Neuronal stem cell (in vitro differentiated cells): ENCODE measurements at regions not wholly inside any gene's neighbourhood (a gene's known extent, or its start where the extent isn't known, plus 50 kb on each side); places are given as distances from the start of the nearest gene placed in this dataset.

Experiments used
- DNase-seq: peaks from one replicate; pipeline ENCODE4 v3.0.0-alpha.2; 2013; ENCODE audit warnings: low spot score
- H2AFZ ChIP-seq: one replicate; pipeline ENCODE4 v1.6.1; 2013; ENCODE audit warnings: mild to moderate bottlenecking, low read length, inconsistent platforms
- H2AK5ac ChIP-seq: 2 replicates; pipeline ENCODE4 v1.6.1; 2013; ENCODE audit warnings: low read depth, mild to moderate bottlenecking, inconsistent platforms, low read length, moderate library complexity, mixed read lengths
- H2BK120ac ChIP-seq: 2 replicates; pipeline ENCODE4 v1.6.1; 2013; ENCODE audit warnings: low read depth, mild to moderate bottlenecking, inconsistent platforms, low read length, moderate library complexity, mixed read lengths
- H2BK12ac ChIP-seq: one replicate; pipeline ENCODE4 v1.6.1; 2013; ENCODE audit warnings: low read length, inconsistent platforms
- H2BK15ac ChIP-seq: 2 replicates; pipeline ENCODE4 v1.6.1; 2013; ENCODE audit warnings: mild to moderate bottlenecking, low read length, inconsistent platforms, mixed read lengths
- H2BK5ac ChIP-seq: one replicate; pipeline ENCODE4 v1.6.1; 2013; ENCODE audit warnings: inconsistent platforms, mild to moderate bottlenecking, low read length, moderate library complexity
- H3K14ac ChIP-seq: one replicate; pipeline ENCODE4 v1.6.1; 2013; ENCODE audit warnings: low read length, inconsistent platforms
- H3K18ac ChIP-seq: 2 replicates; pipeline ENCODE4 v1.6.1; 2013; ENCODE audit warnings: low read length, inconsistent platforms
- H3K23ac ChIP-seq: 2 replicates; pipeline ENCODE4 v1.6.1; 2013; ENCODE audit warnings: low read depth, mild to moderate bottlenecking, mixed read lengths, low read length, inconsistent platforms; ENCODE audit not compliant: poor library complexity
- H3K27ac ChIP-seq: replicated peaks from 3 replicates; pipeline ENCODE4 v1.5.1; 2013; ENCODE audit warnings: low read length, inconsistent platforms
- H3K27me3 ChIP-seq, 3 experiments: 2 replicates each; pipeline ENCODE4 v1.6.1; 2013; ENCODE audit warnings: low read length in 3 of 3, mild to moderate bottlenecking in 2 of 3, inconsistent platforms in 1 of 3, low read depth in 1 of 3, mixed read lengths in 1 of 3, moderate library complexity in 1 of 3; ENCODE audit not compliant: control insufficient read depth in 3 of 3, insufficient read depth in 3 of 3
- H3K36me3 ChIP-seq, 2 donors: replicated peaks in 1 of 2; 2 replicates each; pipeline ENCODE4 v1.6.1; 2013; ENCODE audit warnings: low read length in 2 of 2; ENCODE audit not compliant: control insufficient read depth in 2 of 2, insufficient read depth in 2 of 2
- H3K4ac ChIP-seq: 2 replicates; pipeline ENCODE4 v1.6.1; 2013; ENCODE audit warnings: inconsistent platforms, mild to moderate bottlenecking, low read length, moderate library complexity
- H3K4me1 ChIP-seq, 2 donors: 1 replicate in 1 of 2; 2 replicates in 1 of 2; pipeline ENCODE4 v1.6.1; 2013; ENCODE audit warnings: low read length in 2 of 2, low read depth in 1 of 2; ENCODE audit not compliant: control insufficient read depth in 2 of 2, insufficient read depth in 1 of 2
- H3K4me2 ChIP-seq: one replicate; pipeline ENCODE4 v1.6.1; 2013; ENCODE audit warnings: mild to moderate bottlenecking, low read length, inconsistent platforms; ENCODE audit not compliant: insufficient read depth, poor library complexity, severe bottlenecking
- H3K4me3 ChIP-seq, 2 donors: 2 replicates each; pipeline ENCODE4 v1.5.1; 2013; ENCODE audit warnings: low read length in 2 of 2, mild to moderate bottlenecking in 2 of 2, inconsistent platforms in 1 of 2, moderate library complexity in 1 of 2
- H3K79me1 ChIP-seq: one replicate; pipeline ENCODE4 v1.6.1; 2013; ENCODE audit warnings: low read depth, mild to moderate bottlenecking, inconsistent platforms, low read length, moderate library complexity
- H3K9ac ChIP-seq: one replicate; pipeline ENCODE4 v1.6.1; 2013; ENCODE audit warnings: mild to moderate bottlenecking, low read depth, low read length, inconsistent platforms; ENCODE audit not compliant: poor library complexity
- H3K9me3 ChIP-seq, 2 donors: replicated peaks in 1 of 2; 2 replicates each; pipeline versions ENCODE3 to v1.6.1; 2013; ENCODE audit warnings: low read length in 2 of 2, mild to moderate bottlenecking in 2 of 2, inconsistent platforms in 1 of 2, low read depth in 1 of 2, mixed read lengths in 1 of 2, moderate library complexity in 1 of 2; ENCODE audit not compliant: control insufficient read depth in 2 of 2, insufficient read depth in 1 of 2
- H4K8ac ChIP-seq: one replicate; pipeline ENCODE4 v1.6.1; 2013; ENCODE audit warnings: low read depth, mild to moderate bottlenecking, inconsistent platforms, low read length, moderate library complexity
- H4K91ac ChIP-seq: one replicate; pipeline ENCODE4 v1.6.1; 2013; ENCODE audit warnings: low read length, low read depth, mild to moderate bottlenecking, inconsistent platforms; ENCODE audit not compliant: poor library complexity
- WGBS, 2 donors: extraction: QIAGEN DNeasy Blood & Tissue Kit; methylation state at CpG; one replicate each; pipeline ENCODE4 v1.1.7; 2013; ENCODE audit warnings: missing lambda C conversion rate in 2 of 2, mixed read lengths in 1 of 2; ENCODE audit not compliant: insufficient read length in 2 of 2, insufficient replicate concordance in 1 of 2; ENCODE audit errors: extremely low coverage in 2 of 2; 5-methylcytosine and 5-hydroxymethylcytosine counted together

GRCh38 chr18:62448426-62448825 is 74.4 kb upstream of the ZCCHC2 start:
- no peaks in the 10 kb centered on the region for H3K36me3 ChIP-seq
- H3K4me3 ChIP-seq = no peak overlapping the region
- no peak for DNase-seq
- peaks cover 0 to 2% of the 10 kb centered on the region in 2 donors for H3K4me1 ChIP-seq
- no peak overlapping the region for H3K14ac ChIP-seq
- no peaks in the 10 kb centered on the region for H3K79me1 ChIP-seq
- H3K4me2 ChIP-seq = no peak overlapping the region
- no peak overlapping the region for H2BK12ac ChIP-seq
- no peak overlapping the region for H2BK15ac ChIP-seq
- no peak overlapping the region for H4K8ac ChIP-seq
- H3K23ac ChIP-seq = no peak overlapping the region
- H2BK120ac ChIP-seq = no peak overlapping the region
- H4K91ac ChIP-seq = no peak overlapping the region
- H3K27ac ChIP-seq = no peak overlapping the region
- H2AK5ac ChIP-seq = no peak overlapping the region
- H3K4ac ChIP-seq = no peak overlapping the region
- no peaks in the 10 kb centered on the region for H3K9me3 ChIP-seq
- no peak overlapping the region for H2AFZ ChIP-seq
- no peak overlapping the region for H2BK5ac ChIP-seq
- H3K9ac ChIP-seq = no peak overlapping the region
- H3K27me3 ChIP-seq = peaks cover 0 to 3% (median 0%) of the 10 kb centered on the region in 3 experiments
- no CpG with 5 or more reads among the region's 6 CpGs for WGBS, 2 donors
- no peak overlapping the region for H3K18ac ChIP-seq

GRCh38 chr18:62449490-62450104 is 73.2 kb upstream of the ZCCHC2 start:
- WGBS, 2 donors = no CpG with 5 or more reads among the region's 7 CpGs

GRCh38 chr18:62450175-62450545 is 72.7 kb upstream of the ZCCHC2 start:
- H2AFZ ChIP-seq = no peak overlapping the region
- H4K8ac ChIP-seq = no peak overlapping the region
- H4K91ac ChIP-seq = no peak overlapping the region
- no peak overlapping the region for H2BK15ac ChIP-seq
- H3K4ac ChIP-seq = no peak overlapping the region
- no peak overlapping the region for H3K27ac ChIP-seq
- no peak overlapping the region for H3K9ac ChIP-seq
- no peak overlapping the region for H3K23ac ChIP-seq
- peaks cover 0 to 2% of the 10 kb centered on the region in 2 donors for H3K4me1 ChIP-seq
- no peak overlapping the region for H3K18ac ChIP-seq
- no peaks in the 10 kb centered on the region for H3K79me1 ChIP-seq
- DNase-seq = no peak
- H2BK5ac ChIP-seq = no peak overlapping the region
- no CpG with 5 or more reads among the region's 5 CpGs for WGBS, 2 donors
- no peak overlapping the region for H3K14ac ChIP-seq
- no peak overlapping the region for H3K4me2 ChIP-seq
- no peak overlapping the region for H3K4me3 ChIP-seq
- no peak overlapping the region for H2BK12ac ChIP-seq
- H3K36me3 ChIP-seq = no peaks in the 10 kb centered on the region
- H2AK5ac ChIP-seq = no peak overlapping the region
- peaks cover 0 to 3% (median 0%) of the 10 kb centered on the region in 3 experiments for H3K27me3 ChIP-seq
- H2BK120ac ChIP-seq = no peak overlapping the region
- no peaks in the 10 kb centered on the region for H3K9me3 ChIP-seq

More at GRCh38 chr18:62449490-62450104, 73.2 kb upstream of the ZCCHC2 start:
- Histone ChIP-seq H2AK5ac (no peak overlapping the region), H2AFZ (no peak overlapping the region), H3K27me3 (peaks cover 0 to 3% (median 0%) of the 10 kb centered on the region in 3 experiments), H2BK15ac (no peak overlapping the region), H3K4ac (no peak overlapping the region), H4K91ac (no peak overlapping the region), H3K4me2 (no peak overlapping the region), H3K9me3 (no peaks in the 10 kb centered on the region), H2BK12ac (no peak overlapping the region), H3K9ac (no peak overlapping the region), H3K27ac (no peak overlapping the region), H3K36me3 (no peaks in the 10 kb centered on the region), H3K4me1 (peaks cover 0 to 2% of the 10 kb centered on the region in 2 donors), H2BK5ac (no peak overlapping the region), H3K14ac (no peak overlapping the region), H3K18ac (no peak overlapping the region), H3K79me1 (no peaks in the 10 kb centered on the region), H4K8ac (no peak overlapping the region), H3K4me3 (no peak overlapping the region), H2BK120ac (no peak overlapping the region), H3K23ac (no peak overlapping the region)
- no peak for DNase-seq

- Histone ChIP-seq H3K14ac (no peak overlapping the region), H3K9ac (no peak overlapping the region), H3K9me3 (no peaks in the 10 kb centered on the region), H3K4me2 (no peak overlapping the region), H3K36me3 (no peaks in the 10 kb centered on the region), H3K79me1 (no peaks in the 10 kb centered on the region), H3K18ac (peak overlapping the region; percentile 78), H2AFZ (peak overlapping the region; percentile 15), H2BK12ac (peak overlapping the region; percentile 35), H3K4ac (no peak overlapping the region), H3K27ac (no peak overlapping the region), H2BK15ac (no peak overlapping the region), H2BK5ac (no peak overlapping the region), H3K23ac (no peak overlapping the region), H4K8ac (no peak overlapping the region), H3K4me1 (peaks cover 0 to under 1% of the 10 kb centered on the region in 2 donors), H3K27me3 (peaks cover 0 to 4% (median 0%) of the 10 kb centered on the region in 3 experiments), H4K91ac (no peak overlapping the region), H2AK5ac (no peak overlapping the region), H2BK120ac (no peak overlapping the region), H3K4me3 (peak overlapping the region in 1 of 2 donors; percentile 26)
- no CpG with 5 or more reads among the region's 15 CpGs for WGBS, 2 donors
- no peak for DNase-seq
These were observed 72.0 kb upstream of the ZCCHC2 start for GRCh38 chr18:62450546-62451410.
